HUES48 (cell line): ENCODE measurements at regions not wholly inside any gene's neighbourhood (a gene's known extent, or its start where the extent isn't known, plus 50 kb on each side); places are given as distances from the start of the nearest gene placed in this dataset.
"Not testable (repeated sequence)": the region's sequence is repeated elsewhere in the genome, so short reads cannot be mapped to it uniquely, and the experiment has no call there.

Experiments used
- H3K27ac ChIP-seq: one replicate; pipeline ENCODE4 v1.7.0; 2013; ENCODE audit warnings: low read depth, low read length, inconsistent platforms
- H3K27me3 ChIP-seq: 2 replicates; pipeline ENCODE4 v1.6.1; 2013; ENCODE audit warnings: mild to moderate bottlenecking, low read length; ENCODE audit not compliant: control insufficient read depth, insufficient read depth
- H3K36me3 ChIP-seq: 2 replicates; pipeline ENCODE4 v1.6.1; 2013; ENCODE audit warnings: low read length; ENCODE audit not compliant: control insufficient read depth, insufficient read depth
- H3K4me1 ChIP-seq: 2 replicates; pipeline ENCODE4 v1.6.1; 2013; ENCODE audit warnings: mild to moderate bottlenecking, low read length; ENCODE audit not compliant: control insufficient read depth, insufficient read depth
- H3K4me3 ChIP-seq: 2 replicates; pipeline ENCODE4 v1.5.1; 2013; ENCODE audit warnings: mild to moderate bottlenecking, low read depth, low read length
- H3K9ac ChIP-seq: 2 replicates; pipeline ENCODE4 v1.6.1; 2013; ENCODE audit warnings: mild to moderate bottlenecking, low read depth, low read length, moderate library complexity
- H3K9me3 ChIP-seq: 2 replicates; pipeline ENCODE4 v1.6.1; 2013; ENCODE audit warnings: low read length; ENCODE audit not compliant: control insufficient read depth, insufficient read depth

- not testable (repeated sequence) for H3K4me3 ChIP-seq, H3K4me1 ChIP-seq, H3K27ac ChIP-seq, H3K27me3 ChIP-seq, H3K36me3 ChIP-seq, H3K9ac ChIP-seq
- peaks cover 88% of the 10 kb centered on the region for H3K9me3 ChIP-seq
Observed at GRCh38 chr22:11620921-11621762, 3906.8 kb upstream of the OR11H1 start.

GRCh38 chr22:11622774-11623173 lies 3905.2 kb upstream of the OR11H1 start:
- H3K9me3 ChIP-seq = peaks cover 88% of the 10 kb centered on the region

DNA sequence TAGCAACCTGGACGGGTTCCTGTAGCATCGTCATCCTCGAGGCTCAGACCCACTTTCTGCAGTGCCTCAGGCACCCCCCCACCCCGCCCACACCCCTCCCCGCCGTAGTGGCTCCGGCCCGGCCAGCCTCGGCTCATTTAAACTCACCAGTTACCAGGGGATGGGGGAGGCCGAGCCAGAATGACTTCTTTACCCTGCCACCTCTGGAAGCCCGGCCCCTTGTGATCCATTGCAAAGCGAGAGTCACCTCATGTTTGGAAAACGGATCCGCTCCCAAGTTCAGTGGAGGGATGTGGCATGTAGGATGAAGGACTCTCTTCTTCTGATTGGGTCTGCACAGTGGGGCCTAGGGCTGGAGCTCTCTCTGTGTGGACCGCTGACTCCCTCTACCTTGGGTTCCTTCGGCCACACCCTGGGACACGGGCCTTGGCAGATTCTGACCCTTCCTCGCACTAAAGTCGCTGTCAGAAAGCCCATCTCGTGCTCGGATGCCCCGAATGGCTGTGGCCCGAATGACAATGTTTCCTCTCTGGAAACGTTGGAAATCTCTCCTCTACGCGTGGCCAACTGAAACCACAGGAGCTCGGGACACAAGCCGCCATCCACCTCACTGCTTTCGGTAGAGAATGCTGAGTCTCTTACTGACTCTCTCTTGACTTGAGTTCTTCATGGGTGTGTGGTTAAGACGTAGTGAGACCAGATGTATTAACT lies 3902.1 kb upstream of the OR11H1 start:
- H3K4me1 ChIP-seq, H3K9ac ChIP-seq, H3K27ac ChIP-seq, H3K4me3 ChIP-seq, H3K27me3 ChIP-seq, H3K36me3 ChIP-seq: not testable (repeated sequence)
- peaks cover 92% of the 10 kb centered on the region for H3K9me3 ChIP-seq

More at GRCh38 chr22:11622774-11623173, 3905.2 kb upstream of the OR11H1 start:
- not testable (repeated sequence) for H3K36me3 ChIP-seq, H3K27ac ChIP-seq, H3K4me1 ChIP-seq, H3K9ac ChIP-seq, H3K4me3 ChIP-seq, H3K27me3 ChIP-seq

GRCh38 chr22:11626422-11626773 lies 3901.6 kb upstream of the OR11H1 start:
- Histone ChIP-seq H3K27me3 (no peaks in the 10 kb centered on the region), H3K4me1 (no peaks in the 10 kb centered on the region), H3K27ac (no peak overlapping the region), H3K36me3 (no peaks in the 10 kb centered on the region), H3K4me3 (no peak overlapping the region), H3K9ac (no peak overlapping the region), H3K9me3 (peaks cover 92% of the 10 kb centered on the region)

DNA sequence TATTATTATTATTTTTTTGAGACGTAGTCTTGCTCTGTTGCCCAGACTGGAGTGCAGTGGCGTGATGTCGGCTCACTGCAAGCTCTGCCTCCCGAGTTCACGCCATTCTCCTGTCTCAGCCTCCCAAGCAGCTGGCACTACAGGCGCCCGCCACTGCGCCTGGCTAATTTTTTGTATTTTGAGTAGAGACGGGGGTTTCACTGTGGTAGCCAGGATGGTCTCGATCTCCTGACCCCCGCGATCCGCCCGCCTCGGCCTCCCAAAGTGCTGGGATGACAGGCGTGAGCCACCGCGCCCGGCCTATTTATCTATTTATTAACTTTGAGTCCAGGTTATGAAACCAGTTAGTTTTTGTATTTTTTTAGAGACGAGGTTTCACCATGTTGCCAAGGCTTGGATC lies 3901.0 kb upstream of the OR11H1 start:
- not testable (repeated sequence) for H3K36me3 ChIP-seq, H3K27me3 ChIP-seq, H3K9ac ChIP-seq, H3K4me1 ChIP-seq, H3K27ac ChIP-seq, H3K4me3 ChIP-seq
- H3K9me3 ChIP-seq = peaks cover 86% of the 10 kb centered on the region

DNA sequence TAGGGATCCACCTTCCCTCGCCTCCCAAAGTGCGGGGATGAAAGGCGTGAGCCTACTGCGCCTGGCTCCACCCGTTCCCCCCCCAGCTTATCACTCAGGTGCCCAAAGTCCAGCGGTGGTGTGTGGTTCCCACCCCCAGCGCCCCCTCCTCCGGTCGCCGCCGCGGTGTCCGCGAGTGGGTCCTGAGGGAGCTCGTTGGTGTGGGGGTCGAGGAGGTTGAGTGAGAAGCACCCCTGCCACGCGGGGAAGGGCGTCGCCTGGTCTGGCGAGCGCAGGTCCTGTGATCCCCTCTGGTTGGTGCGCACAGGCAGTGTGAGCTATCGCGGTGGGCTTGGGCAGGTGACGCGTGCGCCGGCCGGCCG lies 3900.6 kb upstream of the OR11H1 start:
- H3K27me3 ChIP-seq = no peaks in the 10 kb centered on the region
- no peaks in the 10 kb centered on the region for H3K4me1 ChIP-seq
- H3K4me3 ChIP-seq = no peak overlapping the region
- H3K9me3 ChIP-seq = peaks cover 82% of the 10 kb centered on the region
- no peak overlapping the region for H3K27ac ChIP-seq
- no peaks in the 10 kb centered on the region for H3K36me3 ChIP-seq
- H3K9ac ChIP-seq = no peak overlapping the region

GRCh38 chr22:11627798-11628650 lies 3900.0 kb upstream of the OR11H1 start:
- Histone ChIP-seq H3K9me3 (peaks cover 77% of the 10 kb centered on the region), H3K9ac (no peak overlapping the region), H3K27me3 (no peaks in the 10 kb centered on the region), H3K4me1 (no peaks in the 10 kb centered on the region), H3K27ac (no peak overlapping the region), H3K36me3 (no peaks in the 10 kb centered on the region), H3K4me3 (no peak overlapping the region)

GRCh38 chr22:11628651-11629511 lies 3899.1 kb upstream of the OR11H1 start:
- H3K9me3 ChIP-seq = peaks cover 71% of the 10 kb centered on the region
- no peaks in the 10 kb centered on the region for H3K4me1 ChIP-seq
- H3K9ac ChIP-seq = no peak overlapping the region
- no peak overlapping the region for H3K27ac ChIP-seq
- H3K4me3 ChIP-seq = no peak overlapping the region
- no peaks in the 10 kb centered on the region for H3K27me3 ChIP-seq
- H3K36me3 ChIP-seq = no peaks in the 10 kb centered on the region

DNA sequence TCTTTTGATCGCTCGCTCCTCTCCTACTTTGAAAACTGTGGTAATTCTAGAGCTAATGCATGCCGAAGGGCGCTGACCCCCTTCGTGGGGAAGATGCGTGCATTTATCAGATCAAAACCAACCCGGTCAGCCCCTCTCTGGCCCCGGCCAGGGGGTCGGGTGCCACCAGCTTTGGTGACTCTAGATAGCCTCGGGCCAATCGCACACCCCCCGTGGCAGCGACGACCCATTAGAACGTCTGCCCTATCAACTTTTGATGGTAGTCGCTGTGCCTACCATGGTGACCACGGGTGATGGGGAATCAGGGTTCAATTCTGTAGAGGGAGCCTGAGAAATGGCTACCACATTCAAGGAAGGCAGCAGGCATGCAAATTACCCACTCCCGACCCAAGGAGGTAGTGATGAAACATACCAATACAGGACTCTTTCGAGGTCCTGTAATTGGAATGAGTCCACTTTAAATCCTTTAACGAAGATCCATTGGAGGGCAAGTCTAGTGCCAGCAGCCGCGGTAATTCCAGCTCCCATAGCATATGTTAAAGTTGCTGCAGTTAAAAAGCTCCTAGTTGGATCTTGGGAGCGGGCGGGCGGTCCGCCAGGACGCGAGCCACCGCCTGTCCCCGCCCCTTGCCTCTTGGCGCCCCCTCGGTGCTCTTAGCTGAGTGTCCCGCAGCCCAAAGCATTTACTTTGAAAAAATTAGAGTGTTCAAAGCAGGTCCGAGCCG lies 3898.2 kb upstream of the OR11H1 start:
- Histone ChIP-seq H3K9ac (no peak overlapping the region), H3K4me1 (no peaks in the 10 kb centered on the region), H3K4me3 (0 out of 2 replicates have a peak overlapping the region, but pooled peaks have one; percentile 18), H3K27ac (no peak overlapping the region), H3K9me3 (peaks cover 62% of the 10 kb centered on the region), H3K27me3 (no peaks in the 10 kb centered on the region), H3K36me3 (no peaks in the 10 kb centered on the region)
